Spinal cord (tissue), 9 donors: ENCODE measurements at regions not wholly inside any gene's neighbourhood (a gene's known extent, or its start where the extent isn't known, plus 50 kb on each side); places are given as distances from the start of the nearest gene placed in this dataset.

Source experiments
- DNase-seq, 6 donors: peaks; one replicate each; pipeline versions ENCODE4 v3.0.0 to v3.0.0-alpha.2; 2013 to 2015; ENCODE audit warnings: low spot score in 6 of 6, low read depth in 4 of 6
- H3K27ac ChIP-seq: one replicate; pipeline ENCODE4 v1.5.1; 2013; ENCODE audit warnings: low read depth, low read length, control low read depth
- H3K27me3 ChIP-seq: one replicate; pipeline ENCODE4 v1.6.1; 2013; ENCODE audit warnings: low read length; ENCODE audit not compliant: control insufficient read depth, insufficient read depth
- H3K36me3 ChIP-seq: one replicate; pipeline ENCODE4 v1.6.1; 2013; ENCODE audit warnings: low read length; ENCODE audit not compliant: control insufficient read depth, insufficient read depth
- H3K4me1 ChIP-seq: one replicate; pipeline ENCODE4 v1.6.1; 2013; ENCODE audit warnings: low read length; ENCODE audit not compliant: control insufficient read depth, insufficient read depth
- H3K4me3 ChIP-seq: one replicate; pipeline ENCODE4 v1.5.1; 2013; ENCODE audit warnings: low read depth, low read length, control low read depth
- H3K9me3 ChIP-seq: one replicate; pipeline ENCODE4 v1.6.1; 2013; ENCODE audit warnings: low read length; ENCODE audit not compliant: control insufficient read depth, insufficient read depth
- WGBS: methylation state at CpG from one replicate; pipeline ENCODE4 v1.1.5; 2013; ENCODE audit warnings: missing lambda C conversion rate; ENCODE audit not compliant: insufficient coverage; 5-methylcytosine and 5-hydroxymethylcytosine counted together
- donor health status: healthy.

GRCh38 chr15:92320012-92320699, 73.5 kb upstream of the ST8SIA2 start:
- Histone ChIP-seq H3K4me3 (no peak overlapping the region), H3K27me3 (no peaks in the 10 kb centered on the region), H3K9me3 (no peaks in the 10 kb centered on the region), H3K27ac (no peak overlapping the region), H3K4me1 (peaks cover 10% of the 10 kb centered on the region), H3K36me3 (no peaks in the 10 kb centered on the region)
- peak in 2 of 6 donors; percentile 19 to 71 for DNase-seq
- WGBS, result 66% methylated on average over 6 of the region's 6 CpGs

GRCh38 chr15:92322566-92323355, 70.9 kb upstream of the ST8SIA2 start:
- peak in 4 of 6 donors; percentile 62 to 93 (median 80) for DNase-seq
- H3K27me3 ChIP-seq, result peaks cover 4% of the 10 kb centered on the region
- no peak overlapping the region for H3K4me3 ChIP-seq
- H3K36me3 ChIP-seq, result no peaks in the 10 kb centered on the region
- no peak overlapping the region for H3K27ac ChIP-seq
- no peaks in the 10 kb centered on the region for H3K9me3 ChIP-seq
- 37% methylated on average over 9 of the region's 13 CpGs for WGBS
- peaks cover 10% of the 10 kb centered on the region for H3K4me1 ChIP-seq

- DNase-seq, result peak in 2 of 6 donors; percentile 65 to 80
- no peaks in the 10 kb centered on the region for H3K36me3 ChIP-seq
- no peak overlapping the region for H3K4me3 ChIP-seq
- H3K4me1 ChIP-seq, result peaks cover 10% of the 10 kb centered on the region
- 63% methylated on average over 2 of the region's 3 CpGs for WGBS
- no peaks in the 10 kb centered on the region for H3K9me3 ChIP-seq
- no peak overlapping the region for H3K27ac ChIP-seq
- H3K27me3 ChIP-seq, result peaks cover 4% of the 10 kb centered on the region
These were observed 70.2 kb upstream of the ST8SIA2 start for GRCh38 chr15:92323525-92323924.

- DNase-seq, result peak in 2 of 6 donors; percentile 67 to 81
- no peak overlapping the region for H3K27ac ChIP-seq
- H3K27me3 ChIP-seq, result peaks cover 4% of the 10 kb centered on the region
These were observed 69.3 kb upstream of the ST8SIA2 start for GRCh38 chr15:92324101-92324963.

GRCh38 chr15:92326236-92326635, 67.4 kb upstream of the ST8SIA2 start:
- Histone ChIP-seq H3K27ac (no peak overlapping the region), H3K36me3 (no peaks in the 10 kb centered on the region), H3K27me3 (peaks cover 4% of the 10 kb centered on the region), H3K9me3 (no peaks in the 10 kb centered on the region), H3K4me3 (no peak overlapping the region), H3K4me1 (peaks cover 10% of the 10 kb centered on the region)
- 84% methylated on average over 3 of the region's 6 CpGs for WGBS
- DNase-seq, result no peak

More at GRCh38 chr15:92324101-92324963, 69.3 kb upstream of the ST8SIA2 start:
- no peaks in the 10 kb centered on the region for H3K36me3 ChIP-seq
- H3K9me3 ChIP-seq, result no peaks in the 10 kb centered on the region
- no peak overlapping the region for H3K4me3 ChIP-seq
- 53% methylated on average over 5 of the region's 8 CpGs for WGBS
- H3K4me1 ChIP-seq, result peaks cover 10% of the 10 kb centered on the region

- Histone ChIP-seq H3K4me1 (peaks cover 10% of the 10 kb centered on the region), H3K36me3 (no peaks in the 10 kb centered on the region), H3K27me3 (peaks cover 4% of the 10 kb centered on the region), H3K4me3 (no peak overlapping the region), H3K27ac (no peak overlapping the region), H3K9me3 (peaks cover 2% of the 10 kb centered on the region)
- 78% methylated on average over 4 of the region's 4 CpGs for WGBS
- no peak for DNase-seq
These were observed 66.6 kb upstream of the ST8SIA2 start for GRCh38 chr15:92327033-92327432.

- DNase-seq, result no peak
- no peak overlapping the region for H3K27ac ChIP-seq
These were observed 65.5 kb upstream of the ST8SIA2 start for GRCh38 chr15:92328207-92328606.

GRCh38 chr15:92332125-92332899, 61.4 kb upstream of the ST8SIA2 start:
- WGBS, result 75% methylated on average over 2 of the region's 6 CpGs
- Histone ChIP-seq H3K27ac (no peak overlapping the region), H3K4me1 (no peaks in the 10 kb centered on the region), H3K36me3 (no peaks in the 10 kb centered on the region), H3K9me3 (peaks cover 4% of the 10 kb centered on the region), H3K27me3 (peaks cover 2% of the 10 kb centered on the region), H3K4me3 (no peak overlapping the region)
- DNase-seq, result no peak

More at GRCh38 chr15:92328207-92328606, 65.5 kb upstream of the ST8SIA2 start:
- H3K9me3 ChIP-seq, result peaks cover 4% of the 10 kb centered on the region
- H3K4me3 ChIP-seq, result no peak overlapping the region
- peaks cover 5% of the 10 kb centered on the region for H3K4me1 ChIP-seq
- no peaks in the 10 kb centered on the region for H3K36me3 ChIP-seq
- WGBS, result no CpG with 5 or more reads among the region's 1 CpG
- peaks cover 4% of the 10 kb centered on the region for H3K27me3 ChIP-seq

GRCh38 chr15:92333709-92334108, 60.0 kb upstream of the ST8SIA2 start:
- H3K4me1 ChIP-seq, result no peaks in the 10 kb centered on the region
- DNase-seq, result no peak
- H3K27me3 ChIP-seq, result no peaks in the 10 kb centered on the region
- WGBS, result no CpG with 5 or more reads among the region's 2 CpGs
- H3K4me3 ChIP-seq, result no peak overlapping the region
- H3K27ac ChIP-seq, result no peak overlapping the region
- H3K36me3 ChIP-seq, result no peaks in the 10 kb centered on the region
- peaks cover 4% of the 10 kb centered on the region for H3K9me3 ChIP-seq
